ENCODE measurements at regions not wholly inside any gene's neighbourhood (a gene's known extent, or its start where the extent isn't known, plus 50 kb on each side); places are given as distances from the start of the nearest gene placed in this dataset.
"Not testable (repeated sequence)": the region's sequence is repeated elsewhere in the genome, so short reads cannot be mapped to it uniquely, and the experiment has no call there.

DNA sequence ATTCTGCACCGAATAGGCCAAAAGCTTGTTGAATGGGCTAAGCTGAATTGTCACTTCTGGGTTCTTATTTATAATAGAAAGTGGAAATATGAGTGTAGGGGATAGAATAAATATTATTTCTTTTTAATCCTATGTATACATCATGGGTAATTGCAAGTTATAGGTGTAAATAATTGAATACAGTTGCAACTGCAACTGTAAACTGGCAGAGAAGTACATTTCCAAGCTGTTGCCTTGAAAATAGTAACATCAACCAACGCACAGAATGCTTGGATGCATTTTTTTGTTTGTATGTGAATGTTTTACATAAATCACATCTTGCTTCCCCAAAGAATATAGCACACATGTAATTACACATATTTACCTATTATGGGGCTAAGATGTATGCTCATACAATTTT is 234.1 kb downstream of the NNT start:
- DNase-seq (ENCODE audit: low read depth, low spot score) = no peak
- no peaks in the 10 kb centered on the region for H3K36me3 ChIP-seq (ENCODE audit: control insufficient read depth, insufficient read depth, low read length)
- no peaks in the 10 kb centered on the region for H3K27me3 ChIP-seq (ENCODE audit: control insufficient read depth, insufficient read depth, low read length)
- no peak overlapping the region for H3K4me3 ChIP-seq (ENCODE audit: low read length)
- no peaks in the 10 kb centered on the region for H3K4me1 ChIP-seq (ENCODE audit: control insufficient read depth, insufficient read depth, low read length)
- WGBS (ENCODE audit: insufficient coverage, insufficient read length) = no CpG with 5 or more reads among the region's 2 CpGs
- H3K9me3 ChIP-seq (ENCODE audit: control insufficient read depth, insufficient read depth, low read length) = no peaks in the 10 kb centered on the region
- no peak overlapping the region for H3K27ac ChIP-seq (ENCODE audit: low read length)

DNA sequence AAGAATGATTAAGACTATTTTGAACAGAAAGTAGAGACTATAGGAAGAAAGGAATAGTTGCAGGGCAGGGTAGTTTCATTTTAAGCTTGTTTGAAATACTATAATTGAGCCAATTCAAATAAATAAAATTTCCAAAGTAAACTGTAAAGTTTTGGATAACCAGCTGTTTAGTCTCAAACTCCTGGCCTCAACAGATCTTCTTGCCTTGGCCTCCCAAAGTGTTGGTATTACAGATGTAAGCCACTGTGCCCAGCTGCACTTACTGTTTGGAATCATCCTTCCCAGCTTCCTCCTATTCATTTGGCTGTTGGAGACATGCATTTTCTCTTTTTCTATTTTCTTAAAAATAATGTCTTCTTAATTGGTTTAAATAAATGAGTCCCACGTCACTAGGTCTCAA is 231.0 kb downstream of the NNT start:
- Histone ChIP-seq H3K36me3 (ENCODE audit: control insufficient read depth, insufficient read depth, low read length) (no peaks in the 10 kb centered on the region), H3K9me3 (ENCODE audit: control insufficient read depth, insufficient read depth, low read length) (no peaks in the 10 kb centered on the region), H3K27me3 (ENCODE audit: control insufficient read depth, insufficient read depth, low read length) (no peaks in the 10 kb centered on the region), H3K27ac (ENCODE audit: low read length) (no peak overlapping the region), H3K4me1 (ENCODE audit: control insufficient read depth, insufficient read depth, low read length) (no peaks in the 10 kb centered on the region), H3K4me3 (ENCODE audit: low read length) (no peak overlapping the region)
- no CpG with 5 or more reads among the region's 1 CpG for WGBS (ENCODE audit: insufficient coverage, insufficient read length)
- DNase-seq (ENCODE audit: low read depth, low spot score) = no peak

DNA sequence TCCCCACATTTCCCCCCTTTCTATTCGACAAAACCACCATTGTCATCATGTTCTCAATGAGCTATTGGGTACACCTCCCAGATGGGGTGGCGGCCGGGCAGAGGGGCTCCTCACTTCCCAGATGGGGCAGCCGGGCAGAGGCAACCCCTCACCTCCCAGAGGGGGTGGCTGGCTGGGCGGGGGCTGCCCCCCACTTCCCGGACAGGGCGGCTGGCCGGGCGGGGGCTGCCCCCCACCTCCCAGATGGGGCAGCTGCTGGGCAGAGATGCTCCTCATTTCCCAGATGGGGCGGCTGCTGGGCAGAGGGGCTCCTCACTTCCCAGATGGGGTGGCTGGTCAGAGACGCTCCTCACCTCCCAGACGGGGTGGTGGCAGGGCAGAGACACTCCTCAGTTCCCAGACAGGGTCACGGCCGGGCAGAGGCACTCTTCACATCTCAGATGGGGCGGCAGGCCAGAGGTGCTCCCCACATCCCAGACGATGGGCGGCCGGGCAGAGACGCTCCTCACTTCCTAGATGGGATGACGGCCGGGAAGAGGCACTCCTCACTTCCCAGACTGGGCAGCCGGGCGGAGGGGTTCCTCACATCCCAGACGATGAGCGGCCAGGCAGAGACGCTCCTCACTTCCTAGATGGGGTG is 221.5 kb downstream of the NNT start:
- not testable (repeated sequence) for DNase-seq (ENCODE audit: low read depth, low spot score); H3K4me1 ChIP-seq (ENCODE audit: control insufficient read depth, insufficient read depth, low read length); H3K27me3 ChIP-seq (ENCODE audit: control insufficient read depth, insufficient read depth, low read length); H3K9me3 ChIP-seq (ENCODE audit: control insufficient read depth, insufficient read depth, low read length); H3K36me3 ChIP-seq (ENCODE audit: control insufficient read depth, insufficient read depth, low read length); H3K4me3 ChIP-seq (ENCODE audit: low read length); H3K27ac ChIP-seq (ENCODE audit: low read length)
- WGBS (ENCODE audit: insufficient coverage, insufficient read length) = no CpG with 5 or more reads among the region's 26 CpGs

DNA sequence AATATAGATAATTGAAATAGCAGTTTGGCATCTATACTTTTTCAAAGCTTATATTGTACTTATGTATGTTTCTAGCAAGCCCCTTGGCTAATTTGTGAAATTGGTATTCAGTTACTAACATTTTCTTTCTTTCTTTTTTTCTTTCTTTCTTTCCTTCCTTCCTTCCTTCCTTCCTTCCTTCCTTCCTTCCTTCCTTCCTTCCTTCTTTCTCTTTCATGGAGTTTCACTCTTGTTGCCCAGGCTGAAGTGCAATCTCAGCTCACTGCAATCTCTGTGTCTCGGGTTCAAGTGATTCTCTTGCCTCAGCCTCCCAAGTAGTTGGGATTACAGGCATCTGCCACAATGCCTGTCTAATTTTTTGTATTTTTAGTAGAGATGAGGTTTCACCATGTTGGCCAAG is 215.4 kb downstream of the NNT start:
- not testable (repeated sequence) for DNase-seq (ENCODE audit: low read depth, low spot score); H3K27ac ChIP-seq (ENCODE audit: low read length); H3K9me3 ChIP-seq (ENCODE audit: control insufficient read depth, insufficient read depth, low read length); H3K36me3 ChIP-seq (ENCODE audit: control insufficient read depth, insufficient read depth, low read length); H3K4me1 ChIP-seq (ENCODE audit: control insufficient read depth, insufficient read depth, low read length); H3K4me3 ChIP-seq (ENCODE audit: low read length); H3K27me3 ChIP-seq (ENCODE audit: control insufficient read depth, insufficient read depth, low read length)
- WGBS (ENCODE audit: insufficient coverage, insufficient read length) = no CpG with 5 or more reads among the region's 1 CpG

DNA sequence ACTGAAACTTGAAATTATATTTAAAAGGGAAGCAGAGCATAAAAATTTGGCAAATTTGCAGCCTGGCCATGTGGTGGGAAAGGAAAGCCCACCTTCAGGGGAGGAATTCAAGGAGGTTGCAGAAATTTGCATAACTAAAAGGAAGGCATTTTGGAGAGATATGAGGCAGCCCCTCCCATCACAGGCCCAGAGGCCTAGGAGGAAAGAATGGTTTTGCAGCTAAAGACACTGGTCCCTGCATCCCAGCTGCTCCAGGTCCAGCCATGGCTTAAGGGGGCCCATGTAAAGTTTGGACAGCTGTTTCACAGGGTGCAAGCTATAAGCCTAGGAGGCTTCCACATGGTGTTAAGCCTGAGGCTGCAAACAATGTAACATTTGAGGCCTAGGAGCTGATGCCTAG is 212.5 kb downstream of the NNT start:
- H3K9me3 ChIP-seq (ENCODE audit: control insufficient read depth, insufficient read depth, low read length) = peaks cover 6% of the 10 kb centered on the region; the same call in 1 of the 2 replicates
- H3K27ac ChIP-seq (ENCODE audit: low read length) = no peak overlapping the region
- no peaks in the 10 kb centered on the region for H3K27me3 ChIP-seq (ENCODE audit: control insufficient read depth, insufficient read depth, low read length)
- H3K36me3 ChIP-seq (ENCODE audit: control insufficient read depth, insufficient read depth, low read length) = no peaks in the 10 kb centered on the region
- H3K4me3 ChIP-seq (ENCODE audit: low read length) = no peak overlapping the region
- no peak for DNase-seq (ENCODE audit: low read depth, low spot score)
- no peaks in the 10 kb centered on the region for H3K4me1 ChIP-seq (ENCODE audit: control insufficient read depth, insufficient read depth, low read length)

DNA sequence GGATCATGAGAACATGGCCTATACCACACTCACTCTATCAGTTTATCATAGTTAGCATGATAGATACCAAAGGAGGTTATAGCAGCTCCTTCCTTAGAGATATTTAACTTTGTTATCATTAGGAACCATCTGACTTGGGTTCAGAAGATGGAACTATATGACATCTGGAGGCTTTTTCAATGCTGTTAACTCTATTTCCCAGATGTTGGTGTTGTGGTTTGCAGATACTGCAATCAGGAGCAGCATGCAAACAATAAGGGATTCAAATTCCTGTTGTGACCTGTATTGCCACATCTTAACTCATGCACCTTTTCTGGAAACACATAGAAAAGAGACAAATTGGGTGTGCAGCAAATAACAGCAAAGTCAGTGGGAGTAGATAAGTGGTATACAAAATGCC is 201.7 kb downstream of the NNT start:
- DNase-seq (ENCODE audit: low read depth, low spot score) = no peak
- H3K4me1 ChIP-seq (ENCODE audit: control insufficient read depth, insufficient read depth, low read length) = no peaks in the 10 kb centered on the region
- H3K36me3 ChIP-seq (ENCODE audit: control insufficient read depth, insufficient read depth, low read length) = no peaks in the 10 kb centered on the region
- H3K27ac ChIP-seq (ENCODE audit: low read length) = no peak overlapping the region
- no peaks in the 10 kb centered on the region for H3K27me3 ChIP-seq (ENCODE audit: control insufficient read depth, insufficient read depth, low read length)
- H3K9me3 ChIP-seq (ENCODE audit: control insufficient read depth, insufficient read depth, low read length) = no peaks in the 10 kb centered on the region
- no peak overlapping the region for H3K4me3 ChIP-seq (ENCODE audit: low read length)

DNA sequence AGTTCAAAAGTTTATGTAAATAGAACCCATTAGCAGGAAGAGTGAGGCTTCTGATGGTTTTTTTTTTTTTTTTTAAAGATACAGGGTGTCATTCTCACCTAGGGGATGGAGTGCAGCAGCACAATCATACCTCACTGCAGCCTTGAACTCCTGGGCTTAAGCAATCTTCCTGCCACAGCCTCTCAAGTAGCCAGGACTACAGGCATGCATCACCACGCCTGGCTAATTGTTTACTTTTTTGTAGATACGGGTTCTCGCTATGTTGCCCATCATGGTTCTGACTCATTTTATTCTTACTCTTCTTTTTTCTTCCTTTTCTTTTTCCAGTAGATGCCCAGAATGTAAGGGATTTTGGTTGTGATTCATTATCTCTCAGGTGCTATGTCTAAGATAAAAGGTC is 201.1 kb downstream of the NNT start:
- Histone ChIP-seq H3K4me1 (ENCODE audit: control insufficient read depth, insufficient read depth, low read length) (no peaks in the 10 kb centered on the region), H3K4me3 (ENCODE audit: low read length) (no peak overlapping the region), H3K36me3 (ENCODE audit: control insufficient read depth, insufficient read depth, low read length) (no peaks in the 10 kb centered on the region), H3K9me3 (ENCODE audit: control insufficient read depth, insufficient read depth, low read length) (no peaks in the 10 kb centered on the region), H3K27me3 (ENCODE audit: control insufficient read depth, insufficient read depth, low read length) (no peaks in the 10 kb centered on the region), H3K27ac (ENCODE audit: low read length) (no peak overlapping the region)
- DNase-seq (ENCODE audit: low read depth, low spot score) = no peak
- WGBS (ENCODE audit: insufficient coverage, insufficient read length) = no CpG with 5 or more reads among the region's 3 CpGs

DNA sequence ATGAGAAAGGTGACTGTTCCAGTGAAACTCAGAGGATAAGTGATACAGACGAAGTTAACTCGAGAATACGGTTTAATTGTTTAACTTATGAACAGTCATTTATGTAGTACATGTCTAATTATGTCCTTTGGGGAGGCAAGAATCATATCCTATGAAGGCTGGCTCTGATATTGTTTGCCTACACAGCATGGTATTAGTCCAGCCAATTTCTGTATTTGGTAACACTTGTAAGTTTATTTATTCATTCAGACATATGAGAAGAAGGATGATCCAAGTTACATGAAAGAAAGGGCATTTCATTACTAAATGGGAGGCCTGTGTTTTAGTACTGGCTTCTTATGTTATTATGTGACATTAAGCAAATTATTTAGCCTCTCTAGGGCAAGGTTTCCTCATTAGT is 199.7 kb downstream of the NNT start:
- Histone ChIP-seq H3K36me3 (ENCODE audit: control insufficient read depth, insufficient read depth, low read length) (no peaks in the 10 kb centered on the region), H3K27ac (ENCODE audit: low read length) (no peak overlapping the region), H3K27me3 (ENCODE audit: control insufficient read depth, insufficient read depth, low read length) (no peaks in the 10 kb centered on the region), H3K9me3 (ENCODE audit: control insufficient read depth, insufficient read depth, low read length) (no peaks in the 10 kb centered on the region), H3K4me3 (ENCODE audit: low read length) (no peak overlapping the region), H3K4me1 (ENCODE audit: control insufficient read depth, insufficient read depth, low read length) (no peaks in the 10 kb centered on the region)
- WGBS (ENCODE audit: insufficient coverage, insufficient read length) = no CpG with 5 or more reads among the region's 3 CpGs
- no peak for DNase-seq (ENCODE audit: low read depth, low spot score)

DNA sequence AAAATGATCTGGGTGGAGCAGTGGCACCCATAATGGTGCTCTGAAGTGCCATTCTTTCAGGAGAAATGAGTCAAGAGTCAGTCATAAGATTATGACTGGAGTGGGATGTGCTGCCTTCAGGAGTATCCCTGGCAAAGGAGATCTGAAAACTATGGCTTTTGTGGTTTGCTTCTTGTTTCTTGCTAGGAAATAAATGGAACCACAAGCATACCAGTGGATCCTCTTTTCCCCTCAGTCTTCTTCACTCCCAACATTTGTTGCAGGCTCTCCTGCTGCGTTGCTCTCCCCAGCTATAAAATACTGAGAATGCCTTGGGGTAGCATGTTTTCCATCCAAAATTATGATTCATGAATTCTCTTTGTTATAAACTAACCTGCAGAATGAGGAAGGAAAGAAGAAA is 199.1 kb downstream of the NNT start:
- no peaks in the 10 kb centered on the region for H3K4me1 ChIP-seq (ENCODE audit: control insufficient read depth, insufficient read depth, low read length)
- WGBS (ENCODE audit: insufficient coverage, insufficient read length) = no CpG with 5 or more reads among the region's 1 CpG

DNA sequence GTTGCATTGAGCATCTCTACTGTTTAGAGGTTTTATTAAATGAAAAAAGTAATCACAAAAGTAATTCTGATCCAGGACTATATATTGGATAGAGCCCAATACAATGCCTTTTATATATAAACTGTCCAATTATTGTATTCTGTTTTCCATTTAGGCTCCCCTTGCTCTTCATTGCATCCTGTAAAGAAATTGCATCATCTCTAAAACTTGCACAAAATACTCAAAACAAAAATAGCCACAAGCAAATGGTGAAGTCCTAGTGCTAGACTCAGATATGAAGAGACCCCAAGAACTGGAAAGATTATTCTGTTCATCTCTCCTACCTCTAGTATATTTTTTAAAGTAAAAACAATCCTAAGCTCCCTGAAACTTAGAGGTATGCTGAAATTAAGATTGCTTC is 195.8 kb downstream of the NNT start:
- Histone ChIP-seq H3K36me3 (ENCODE audit: control insufficient read depth, insufficient read depth, low read length) (no peaks in the 10 kb centered on the region), H3K9me3 (ENCODE audit: control insufficient read depth, insufficient read depth, low read length) (no peaks in the 10 kb centered on the region), H3K27ac (ENCODE audit: low read length) (no peak overlapping the region), H3K27me3 (ENCODE audit: control insufficient read depth, insufficient read depth, low read length) (no peaks in the 10 kb centered on the region), H3K4me1 (ENCODE audit: control insufficient read depth, insufficient read depth, low read length) (no peaks in the 10 kb centered on the region), H3K4me3 (ENCODE audit: low read length) (no peak overlapping the region)
- DNase-seq (ENCODE audit: low read depth, low spot score) = no peak

More for the DNA sequence above, 199.1 kb downstream of the NNT start:
- no peaks in the 10 kb centered on the region for H3K27me3 ChIP-seq (ENCODE audit: control insufficient read depth, insufficient read depth, low read length)
- no peak for DNase-seq (ENCODE audit: low read depth, low spot score)
- no peak overlapping the region for H3K4me3 ChIP-seq (ENCODE audit: low read length)
- H3K9me3 ChIP-seq (ENCODE audit: control insufficient read depth, insufficient read depth, low read length) = no peaks in the 10 kb centered on the region
- H3K27ac ChIP-seq (ENCODE audit: low read length) = no peak overlapping the region
- H3K36me3 ChIP-seq (ENCODE audit: control insufficient read depth, insufficient read depth, low read length) = no peaks in the 10 kb centered on the region

DNA sequence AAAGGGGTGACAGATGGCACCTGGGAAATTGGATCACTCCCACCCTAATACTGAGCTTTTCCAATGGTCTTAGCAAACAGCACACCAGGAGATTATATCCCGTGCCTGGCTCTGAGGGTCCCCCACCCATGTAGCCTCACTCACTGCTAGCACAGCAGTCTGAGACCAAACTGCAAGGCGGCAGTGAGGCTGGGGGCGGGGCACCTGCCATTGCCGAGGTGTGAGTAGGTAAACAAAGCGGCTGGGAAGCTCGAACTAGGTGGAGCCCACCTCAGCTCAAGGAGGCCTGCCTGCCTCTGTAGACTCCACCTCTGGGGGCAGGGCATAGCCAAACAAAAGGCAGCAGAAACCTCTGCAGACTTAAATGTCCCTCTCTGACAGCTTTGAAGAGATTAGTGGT is 188.9 kb downstream of the NNT start:
- H3K4me3 ChIP-seq (ENCODE audit: low read length); H3K27ac ChIP-seq (ENCODE audit: low read length); H3K9me3 ChIP-seq (ENCODE audit: control insufficient read depth, insufficient read depth, low read length); DNase-seq (ENCODE audit: low read depth, low spot score); H3K36me3 ChIP-seq (ENCODE audit: control insufficient read depth, insufficient read depth, low read length); H3K27me3 ChIP-seq (ENCODE audit: control insufficient read depth, insufficient read depth, low read length); H3K4me1 ChIP-seq (ENCODE audit: control insufficient read depth, insufficient read depth, low read length): not testable (repeated sequence)
- WGBS (ENCODE audit: insufficient coverage, insufficient read length) = no CpG with 5 or more reads among the region's 6 CpGs

Data from iPS DF 6.9 (cell line).